ENCODE measurements at regions not wholly inside any gene's neighbourhood (a gene's known extent, or its start where the extent isn't known, plus 50 kb on each side); places are given as distances from the start of the nearest gene placed in this dataset.

GRCh38 chr7:33778195-33778594 is 127.1 kb upstream of the BMPER start:
- TF ChIP-seq EZH2phosphoT487 (IDR thresholded peaks at IDR 0.05; ENCODE audit: borderline replicate concordance) (no peak), CEBPB (IDR thresholded peaks at IDR 0.05; ENCODE audit: low read depth) (no peak), CTCF (IDR thresholded peaks at IDR 0.05 in 2 of 3, conservative IDR thresholded peaks at IDR 0.05 in 1 of 3; ENCODE audit: borderline replicate concordance in 1 of 3, insufficient read depth in 1 of 3, low read depth in 2 of 3, low read length in 2 of 3) (no peak), TCF7L2 (IDR thresholded peaks at IDR 0.05; ENCODE audit: borderline replicate concordance, extremely low read depth, insufficient read depth, insufficient read length) (no peak), YY1 (IDR thresholded peaks at IDR 0.05; ENCODE audit: extremely low read depth, insufficient replicate concordance, low read depth, low read length) (no peak), ZFX (IDR thresholded peaks at IDR 0.05) (no peak), SRF (IDR thresholded peaks at IDR 0.05; ENCODE audit: low read depth) (no peak), FOSL1 (IDR thresholded peaks at IDR 0.05; ENCODE audit: low read depth) (no peak), SIN3A (IDR thresholded peaks at IDR 0.05; ENCODE audit: low read depth) (no peak), CBX3 (IDR thresholded peaks at IDR 0.05; ENCODE audit: low read depth) (no peak), ELF1 (IDR thresholded peaks at IDR 0.05; ENCODE audit: borderline replicate concordance, low read depth) (no peak), RAD21 (IDR thresholded peaks at IDR 0.05; ENCODE audit: low read depth) (no peak), EGR1 (IDR thresholded peaks at IDR 0.05; ENCODE audit: low read depth) (no peak), EZH2 (IDR thresholded peaks at IDR 0.05) (no peak), MAX (IDR thresholded peaks at IDR 0.05) (no peak), ZNF274 (IDR thresholded peaks at IDR 0.05; ENCODE audit: low read depth, low read length) (no peak)
- TF ChIP-seq, protein P1, sequence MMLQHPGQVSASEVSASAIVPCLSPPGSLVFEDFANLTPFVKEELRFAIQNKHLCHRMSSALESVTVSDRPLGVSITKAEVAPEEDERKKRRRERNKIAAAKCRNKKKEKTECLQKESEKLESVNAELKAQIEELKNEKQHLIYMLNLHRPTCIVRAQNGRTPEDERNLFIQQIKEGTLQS (IDR thresholded peaks at IDR 0.05): no peak
- TF ChIP-seq, protein P2, sequence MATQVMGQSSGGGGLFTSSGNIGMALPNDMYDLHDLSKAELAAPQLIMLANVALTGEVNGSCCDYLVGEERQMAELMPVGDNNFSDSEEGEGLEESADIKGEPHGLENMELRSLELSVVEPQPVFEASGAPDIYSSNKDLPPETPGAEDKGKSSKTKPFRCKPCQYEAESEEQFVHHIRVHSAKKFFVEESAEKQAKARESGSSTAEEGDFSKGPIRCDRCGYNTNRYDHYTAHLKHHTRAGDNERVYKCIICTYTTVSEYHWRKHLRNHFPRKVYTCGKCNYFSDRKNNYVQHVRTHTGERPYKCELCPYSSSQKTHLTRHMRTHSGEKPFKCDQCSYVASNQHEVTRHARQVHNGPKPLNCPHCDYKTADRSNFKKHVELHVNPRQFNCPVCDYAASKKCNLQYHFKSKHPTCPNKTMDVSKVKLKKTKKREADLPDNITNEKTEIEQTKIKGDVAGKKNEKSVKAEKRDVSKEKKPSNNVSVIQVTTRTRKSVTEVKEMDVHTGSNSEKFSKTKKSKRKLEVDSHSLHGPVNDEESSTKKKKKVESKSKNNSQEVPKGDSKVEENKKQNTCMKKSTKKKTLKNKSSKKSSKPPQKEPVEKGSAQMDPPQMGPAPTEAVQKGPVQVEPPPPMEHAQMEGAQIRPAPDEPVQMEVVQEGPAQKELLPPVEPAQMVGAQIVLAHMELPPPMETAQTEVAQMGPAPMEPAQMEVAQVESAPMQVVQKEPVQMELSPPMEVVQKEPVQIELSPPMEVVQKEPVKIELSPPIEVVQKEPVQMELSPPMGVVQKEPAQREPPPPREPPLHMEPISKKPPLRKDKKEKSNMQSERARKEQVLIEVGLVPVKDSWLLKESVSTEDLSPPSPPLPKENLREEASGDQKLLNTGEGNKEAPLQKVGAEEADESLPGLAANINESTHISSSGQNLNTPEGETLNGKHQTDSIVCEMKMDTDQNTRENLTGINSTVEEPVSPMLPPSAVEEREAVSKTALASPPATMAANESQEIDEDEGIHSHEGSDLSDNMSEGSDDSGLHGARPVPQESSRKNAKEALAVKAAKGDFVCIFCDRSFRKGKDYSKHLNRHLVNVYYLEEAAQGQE (IDR thresholded peaks at IDR 0.05; ENCODE audit: low read depth): no peak
- H3K4me1 ChIP-seq (ENCODE audit: control insufficient read depth in 1 of 2, insufficient read depth in 2 of 2, low read length in 2 of 2): no peaks in the 10 kb centered on the region
- no peaks in the 10 kb centered on the region for H4K20me1 ChIP-seq (ENCODE audit: insufficient read depth)
- ChIA-PET POLR2A (no interaction called here), CTCF (no interaction called here), RAD21 (ENCODE audit: low non-redundant PET in 1 of 2, low total read pairs in 2 of 2, uncharacterized antibody in 2 of 2, unreplicated experiment in 2 of 2) (no interaction called here)
- no peaks in the 10 kb centered on the region for H3K9me3 ChIP-seq (ENCODE audit: control insufficient read depth in 1 of 2, insufficient read depth in 1 of 2, low read depth in 1 of 2, low read length in 2 of 2)
- BruUV-seq (replicated peaks): no TSS peak
- intact Hi-C loops (cut with micrococcal nuclease): no loop called here
- no peak overlapping the region for H3K9ac ChIP-seq (ENCODE audit: low read length)
- no peaks in the 10 kb centered on the region for H3K79me2 ChIP-seq (ENCODE audit: insufficient read depth, low read length)
- no peak overlapping the region for H2AFZ ChIP-seq (ENCODE audit: low read depth, low read length, poor library complexity, severe bottlenecking)
- H3K27me3 ChIP-seq (ENCODE audit: insufficient read depth, low read length): no peaks in the 10 kb centered on the region
- DNase-seq (ENCODE audit: low read depth, low spot score): no peak
- ATAC-seq: no peak
- H3K9me2 ChIP-seq (ENCODE audit: insufficient read depth): no peaks in the 10 kb centered on the region
- H3K36me3 ChIP-seq (ENCODE audit: control insufficient read depth in 1 of 2, insufficient read depth in 2 of 2, low read length in 2 of 2): no peaks in the 10 kb centered on the region
- H3K27ac ChIP-seq (ENCODE audit: low read depth, low read length): no peak overlapping the region
- no peak overlapping the region for H3K4me2 ChIP-seq (ENCODE audit: low read length)
- H3K4me3 ChIP-seq (replicated peaks in 1 of 2; ENCODE audit: low read depth in 1 of 2, low read length in 2 of 2): no peak overlapping the region

All from HCT116 (cell line).